Pancreas (tissue), 10 donors: ENCODE measurements at regions not wholly inside any gene's neighbourhood (a gene's known extent, or its start where the extent isn't known, plus 50 kb on each side); places are given as distances from the start of the nearest gene placed in this dataset.

Experiments
- ATAC-seq, 4 donors: fragments of 200-7000 bp; cut with Tn5 transposase; one replicate each; pipeline versions ENCODE4 v1.8.0 to v1.9.1; 2020; ENCODE audit warnings: mild to moderate bottlenecking in 4 of 4, moderate library complexity in 4 of 4
- DNase-seq, 6 donors: peaks; one replicate each; pipeline ENCODE4 v3.0.0-alpha.2; 2020
- FAIRE-seq: peaks from 2 replicates; lab custom pipeline; 2012; peaks lifted over from hg19 to GRCh38; lab: Jason Lieb, UNC
- H3K27ac ChIP-seq, 4 donors: fragments of 200-600 bp; sonication (generic); 1 replicate in 3 of 4; 2 replicates in 1 of 4; pipeline versions ENCODE4 v1.5.0 to v1.8.0; 2020
- H3K27me3 ChIP-seq, 4 donors: fragments of 200-600 bp; one replicate each; pipeline ENCODE4 v1.8.0; 2021
- H3K36me3 ChIP-seq, 3 donors: fragments of 200-600 bp; sonication (generic) in 1 of 3; one replicate each; pipeline versions ENCODE4 v1.5.0 to v1.8.0; 2020 to 2021
- H3K4me1 ChIP-seq, 3 donors: fragments of 200-600 bp; one replicate each; pipeline ENCODE4 v1.8.0; 2021
- H3K4me3 ChIP-seq, 4 donors: fragments of 200-600 bp; sonication (generic) in 2 of 4; one replicate each; pipeline versions ENCODE4 v1.5.0 to v1.8.0; 2020 to 2021
- H3K9me3 ChIP-seq, 4 donors: fragments of 200-600 bp; one replicate each; pipeline ENCODE4 v1.8.0; 2021
- CTCF ChIP-seq, 4 donors: fragments of 200-600 bp; sonication (generic) in 3 of 4; IDR thresholded peaks; one replicate each; pipeline versions ENCODE4 v1.5.0 to v1.8.0; 2021; ENCODE audit warnings: antibody characterized with exemption in 4 of 4
- WGBS, 2 donors: extraction: QIAGEN DNeasy Blood & Tissue Kit; methylation state at CpG; one replicate each; pipeline ENCODE4 v1.1.7; 2013; 5-methylcytosine and 5-hydroxymethylcytosine counted together
- intact Hi-C, 3 donors: fragments of 100-400 bp; cut with DNase I; formaldehyde crosslinking; loops; one replicate each; pipeline versions ENCODE4 v1.11.1 to v1.14.2; 2022
- donor health status: healthy with polysubstance abuse.
- donor health status: DM: no; HTN: no; CAD: no; lungs with moderate emphysema.
- donor health status: DM: no; HTN: no; CAD: no.
- donor health status: control.
- donor health status: control.
- donor health status: Bipolar disorder and iron deficiency.
- donor health status: DM: yes; HTN: yes; CAD: no.
- donor health status: DM: no; HTN: no; CAD: no.
- donor health status: DM: no; HTN: no; CAD: no.
- donor health status: DM: yes; HTN: yes; CAD: no.

GRCh38 chr5:152306386-152306785 lies 98.7 kb downstream of the NMUR2 start:
- intact Hi-C loops: no loop called here
- Histone ChIP-seq H3K36me3 (no peaks in the 10 kb centered on the region), H3K4me1 (no peaks in the 10 kb centered on the region), H3K27ac (no peak overlapping the region), H3K4me3 (no peak overlapping the region), H3K9me3 (no peaks in the 10 kb centered on the region), H3K27me3 (no peaks in the 10 kb centered on the region)
- no peak for TF ChIP-seq CTCF (IDR thresholded peaks at IDR 0.05)
- WGBS, 2 donors: 37 to 49% methylated on average over 2 of the region's 2 CpGs
- FAIRE-seq (no peak), ATAC-seq (no peak), DNase-seq (no peak)

GRCh38 chr5:152305525-152305924 lies 99.6 kb downstream of the NMUR2 start:
- Histone ChIP-seq H3K9me3 (no peaks in the 10 kb centered on the region), H3K27ac (no peak overlapping the region), H3K4me1 (no peaks in the 10 kb centered on the region), H3K27me3 (no peaks in the 10 kb centered on the region), H3K36me3 (no peaks in the 10 kb centered on the region), H3K4me3 (no peak overlapping the region)
- ATAC-seq: no peak
- no peak for DNase-seq
- TF ChIP-seq CTCF (IDR thresholded peaks at IDR 0.05): no peak
- intact Hi-C loops: no loop called here
- FAIRE-seq: no peak
- 76 to 80% methylated on average over 3 of the region's 3 CpGs for WGBS, 2 donors

- no peak for ATAC-seq
- intact Hi-C loops: no loop called here
- no peaks in the 10 kb centered on the region for H3K36me3 ChIP-seq
Measured at GRCh38 chr5:152303841-152304240, 101.2 kb downstream of the NMUR2 start.

GRCh38 chr5:152297866-152298265 lies 107.2 kb downstream of the NMUR2 start:
- Histone ChIP-seq H3K4me3 (no peak overlapping the region), H3K27me3 (no peaks in the 10 kb centered on the region), H3K4me1 (no peaks in the 10 kb centered on the region), H3K9me3 (no peaks in the 10 kb centered on the region), H3K27ac (no peak overlapping the region), H3K36me3 (no peaks in the 10 kb centered on the region)
- DNase-seq (no peak), FAIRE-seq (no peak), ATAC-seq (no peak)
- intact Hi-C loops: no loop called here
- TF ChIP-seq CTCF (IDR thresholded peaks at IDR 0.05): no peak

More at GRCh38 chr5:152303841-152304240, 101.2 kb downstream of the NMUR2 start:
- TF ChIP-seq CTCF (IDR thresholded peaks at IDR 0.05): no peak
- FAIRE-seq (no peak), DNase-seq (no peak)
- H3K4me1 ChIP-seq: no peaks in the 10 kb centered on the region
- H3K27me3 ChIP-seq: no peaks in the 10 kb centered on the region
- H3K4me3 ChIP-seq: no peak overlapping the region
- H3K27ac ChIP-seq: no peak overlapping the region
- no peaks in the 10 kb centered on the region for H3K9me3 ChIP-seq

GRCh38 chr5:152293189-152293588 lies 111.9 kb downstream of the NMUR2 start:
- no peak for FAIRE-seq
- no peak for TF ChIP-seq CTCF (IDR thresholded peaks at IDR 0.05)
- no peak for ATAC-seq
- Histone ChIP-seq H3K36me3 (no peaks in the 10 kb centered on the region), H3K9me3 (no peaks in the 10 kb centered on the region), H3K27ac (no peak overlapping the region), H3K4me1 (no peaks in the 10 kb centered on the region), H3K27me3 (no peaks in the 10 kb centered on the region), H3K4me3 (no peak overlapping the region)
- WGBS, 2 donors: 34 to 51% methylated on average over 2 of the region's 2 CpGs
- no peak for DNase-seq
- intact Hi-C loops: no loop called here
